Stomach (tissue), 8 donors: ENCODE measurements at regions not wholly inside any gene's neighbourhood (a gene's known extent, or its start where the extent isn't known, plus 50 kb on each side); places are given as distances from the start of the nearest gene placed in this dataset.
A peak's percentile ranks its signal among the peaks of the same experiment; 100 is the strongest.

ENCODE experiments used
- DNase-seq, 2 donors: peaks; one replicate each; pipeline versions ENCODE4 v3.0.0 to v3.0.0-alpha.2; 2013 to 2019
- H3K27ac ChIP-seq, 5 donors: fragments of 200-600 bp in 4 of 5; sonication (generic) in 4 of 5; one replicate each; pipeline ENCODE4 v1.5.1; 2013 to 2019; ENCODE audit warnings: mild to moderate bottlenecking in 1 of 5, moderate library complexity in 1 of 5
- H3K27me3 ChIP-seq, 3 donors: fragments of 200-600 bp; sonication (generic); one replicate each; pipeline ENCODE4 v1.5.1; 2017 to 2019; ENCODE audit warnings: mixed run types in 1 of 3
- H3K36me3 ChIP-seq, 4 donors: fragments of 200-600 bp; sonication (generic); 1 replicate in 3 of 4; 2 replicates in 1 of 4; pipeline ENCODE4 v1.5.1; 2016 to 2019
- H3K4me1 ChIP-seq, 4 donors: fragments of 200-600 bp; sonication (generic); one replicate each; pipeline ENCODE4 v1.5.1; 2016 to 2019
- H3K4me3 ChIP-seq, 4 donors: fragments of 200-600 bp; sonication (generic) in 3 of 4; one replicate each; pipeline ENCODE4 v1.5.1; 2016 to 2019; ENCODE audit warnings: mild to moderate bottlenecking in 1 of 4
- H3K9me3 ChIP-seq, 4 donors: fragments of 200-600 bp; sonication (generic); one replicate each; pipeline ENCODE4 v1.5.1; 2016 to 2019
- CTCF ChIP-seq, 7 experiments: fragments of 450-650 bp in 4 of 7; fragments of 200-600 bp in 3 of 7; sonication (generic) in 3 of 7; IDR thresholded peaks; one replicate each; pipeline ENCODE4 v1.5.1; 2016 to 2019; ENCODE audit warnings: antibody characterized with exemption in 7 of 7, control low read depth in 2 of 7, mild to moderate bottlenecking in 1 of 7
- EP300 ChIP-seq: sonication (generic); formaldehyde crosslinking; IDR thresholded peaks from one replicate; pipeline ENCODE4 v1.6.1; 2017; ENCODE audit warnings: antibody characterized with exemption
- POLR2A ChIP-seq, 4 donors: fragments of 450-650 bp; IDR thresholded peaks; one replicate each; pipeline ENCODE4 v1.6.1; 2016; ENCODE audit warnings: antibody characterized with exemption in 4 of 4, control low read depth in 2 of 4, mild to moderate bottlenecking in 1 of 4, moderate library complexity in 1 of 4
- POLR2AphosphoS5 ChIP-seq, 3 donors: sonication (generic); formaldehyde crosslinking; IDR thresholded peaks; one replicate each; pipeline ENCODE4 v1.6.1; 2016; ENCODE audit warnings: antibody characterized with exemption in 3 of 3
- WGBS, 5 donors: extraction: QIAGEN DNeasy Blood & Tissue Kit in 3 of 5; methylation state at CpG; one replicate each; pipeline versions ENCODE4 v1.1.5 to v1.1.7; 2013 to 2018; 5-methylcytosine and 5-hydroxymethylcytosine counted together
- intact Hi-C: fragments of 100-400 bp; cut with DNase I; formaldehyde crosslinking; loops from one replicate; pipeline ENCODE4 v1.15.1; 2023; ENCODE audit warnings: low total_unique reads
- donor health status: healthy with polysubstance abuse.
- donor health status: Bipolar disorder and iron deficiency.
- donor health status: healthy.

- Histone ChIP-seq H3K4me1 (peaks cover 0 to 20% (median 10%) of the 10 kb centered on the region in 4 donors), H3K36me3 (no peaks in the 10 kb centered on the region), H3K27ac (peak overlapping the region in 3 of 5 donors; percentile 24 to 73 (median 32)), H3K4me3 (no peak overlapping the region), H3K27me3 (no peaks in the 10 kb centered on the region), H3K9me3 (no peaks in the 10 kb centered on the region)
- 15 to 40% (median 20%) methylated on average over 2 of the region's 2 CpGs for WGBS, 5 donors
- DNase-seq, result no peak
- TF ChIP-seq EP300, result no peak
- no peak for TF ChIP-seq POLR2AphosphoS5 (IDR thresholded peaks at IDR 0.05)
- no peak for TF ChIP-seq POLR2A (IDR thresholded peaks at IDR 0.05)
- no peak for TF ChIP-seq CTCF (IDR thresholded peaks at IDR 0.05)
- intact Hi-C loops, result no loop called here
These were observed 82.9 kb upstream of the SCAF8 start for GRCh38 chr6:154650351-154650750.

GRCh38 chr6:154651656-154652055 lies 81.6 kb upstream of the SCAF8 start:
- DNase-seq, result no peak
- TF ChIP-seq POLR2A (IDR thresholded peaks at IDR 0.05), result no peak
- no peak for TF ChIP-seq POLR2AphosphoS5 (IDR thresholded peaks at IDR 0.05)
- no peak for TF ChIP-seq CTCF (IDR thresholded peaks at IDR 0.05)
- no peak for TF ChIP-seq EP300
- intact Hi-C loops, result no loop called here
- Histone ChIP-seq H3K4me3 (no peak overlapping the region), H3K27me3 (no peaks in the 10 kb centered on the region), H3K4me1 (peaks cover 0 to 20% (median 10%) of the 10 kb centered on the region in 4 donors), H3K36me3 (no peaks in the 10 kb centered on the region), H3K9me3 (no peaks in the 10 kb centered on the region), H3K27ac (no peak overlapping the region)
- 92 to 98% (median 96%) methylated on average over 2 of the region's 2 CpGs for WGBS, 5 donors

GRCh38 chr6:154653385-154653784 lies 79.8 kb upstream of the SCAF8 start:
- no peaks in the 10 kb centered on the region for H3K27me3 ChIP-seq
- intact Hi-C loops, result no loop called here
- peak in 1 of 2 donors; percentile 37 for DNase-seq
- H3K4me3 ChIP-seq, result no peak overlapping the region
- TF ChIP-seq POLR2AphosphoS5 (IDR thresholded peaks at IDR 0.05) (no peak), EP300 (no peak), POLR2A (IDR thresholded peaks at IDR 0.05) (no peak), CTCF (IDR thresholded peaks at IDR 0.05) (no peak)
- H3K27ac ChIP-seq, result peak overlapping the region in 3 of 5 donors; percentile 22 to 65 (median 29)
- 34 to 57% (median 45%) methylated on average over 3 of the region's 3 CpGs for WGBS, 5 donors
- no peaks in the 10 kb centered on the region for H3K36me3 ChIP-seq
- H3K9me3 ChIP-seq, result no peaks in the 10 kb centered on the region
- peaks cover 0 to 20% (median 10%) of the 10 kb centered on the region in 4 donors for H3K4me1 ChIP-seq

GRCh38 chr6:154653853-154654252 lies 79.4 kb upstream of the SCAF8 start:
- Histone ChIP-seq H3K27me3 (no peaks in the 10 kb centered on the region), H3K4me1 (peaks cover 0 to 20% (median 10%) of the 10 kb centered on the region in 4 donors), H3K27ac (peak overlapping the region in 3 of 5 donors; percentile 22 to 65 (median 29)), H3K36me3 (no peaks in the 10 kb centered on the region), H3K4me3 (no peak overlapping the region), H3K9me3 (no peaks in the 10 kb centered on the region)
- intact Hi-C loops, result no loop called here
- peak in 1 of 2 donors; percentile 74 for DNase-seq
- WGBS, 5 donors, result 23 to 47% (median 38%) methylated on average over 4 of the region's 4 CpGs
- no peak for TF ChIP-seq CTCF (IDR thresholded peaks at IDR 0.05)
- TF ChIP-seq POLR2AphosphoS5 (IDR thresholded peaks at IDR 0.05), result peak; percentile 22 to 69 (median 33)
